GM21619 (cell line): ENCODE measurements at regions not wholly inside any gene's neighbourhood (a gene's known extent, or its start where the extent isn't known, plus 50 kb on each side); places are given as distances from the start of the nearest gene placed in this dataset.

Experiments used
- ATAC-seq: cut with Tn5 transposase; IDR thresholded peaks from one replicate; pipeline ENCODE4 v1.9.1; 2021; ENCODE audit not compliant: unreplicated experiment

DNA sequence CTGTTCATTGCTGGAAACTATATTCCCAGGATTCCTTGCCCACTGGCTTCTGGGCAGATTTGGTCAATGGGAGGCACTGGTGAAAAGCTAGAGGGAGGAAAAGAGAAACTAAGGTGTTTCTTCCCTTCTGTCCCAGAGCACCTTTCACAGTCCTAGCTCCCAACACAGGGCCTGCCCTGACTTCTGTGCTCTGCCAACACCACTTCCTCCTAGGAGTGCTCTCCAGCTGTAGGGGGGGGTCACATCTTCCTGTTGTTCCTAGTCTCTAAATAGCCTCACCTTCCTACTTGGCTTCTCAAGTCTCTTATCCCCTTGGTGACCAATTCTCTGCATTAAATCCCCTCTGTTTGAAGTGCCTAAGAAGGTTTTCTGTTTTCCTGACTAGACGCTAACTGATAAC is 115.4 kb downstream of the ADRB2 start:
- no peak for ATAC-seq

DNA sequence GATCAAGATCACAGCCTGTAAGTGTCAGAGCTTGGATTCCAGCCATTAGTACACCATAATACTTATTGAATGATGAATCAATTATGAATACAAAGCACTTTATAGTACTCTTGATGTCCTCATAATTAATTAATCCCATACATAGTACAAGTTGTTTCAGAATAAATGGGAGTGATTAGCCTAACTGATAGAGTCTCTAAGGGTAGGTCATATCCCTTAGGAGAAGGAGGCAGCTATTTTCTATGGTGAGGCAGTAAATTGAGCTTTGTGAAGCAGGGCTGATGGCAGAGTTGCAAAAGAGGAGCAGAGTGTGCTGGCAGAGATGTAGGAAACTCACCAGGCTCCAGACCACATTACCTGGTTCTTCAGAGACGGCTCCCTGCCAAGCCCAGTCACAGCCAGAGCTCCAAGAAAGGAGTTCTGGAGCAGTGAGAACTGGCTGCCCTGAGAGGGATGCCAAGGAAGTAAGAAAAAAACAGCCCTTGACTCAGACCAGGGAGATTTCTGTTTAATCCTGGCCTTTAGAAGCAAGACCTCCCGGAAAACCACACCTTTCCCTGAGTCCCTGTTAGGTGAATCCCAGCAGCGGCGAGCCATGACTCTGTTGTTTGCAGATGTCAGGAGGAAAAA is 112.9 kb downstream of the SH3TC2 start:
- ATAC-seq = no peak

DNA sequence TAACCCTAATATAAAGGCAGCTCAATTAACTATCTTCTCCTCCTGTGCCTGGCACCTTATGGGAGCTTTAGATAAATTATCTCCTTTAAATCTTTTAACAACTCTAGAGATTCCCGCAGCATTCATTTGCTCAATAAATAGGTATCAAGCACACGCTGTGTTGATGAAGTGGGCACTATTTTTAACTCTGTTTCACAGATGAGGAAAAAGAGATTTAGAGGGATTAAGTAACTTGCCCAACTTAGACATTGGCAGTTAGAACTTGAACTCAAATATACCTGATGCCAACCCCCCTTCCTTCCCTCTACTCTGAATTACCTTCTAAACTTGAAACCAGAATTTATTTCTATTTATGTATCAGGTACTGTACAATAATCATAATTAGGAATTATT is 112.4 kb downstream of the SH3TC2 start:
- no peak for ATAC-seq

DNA sequence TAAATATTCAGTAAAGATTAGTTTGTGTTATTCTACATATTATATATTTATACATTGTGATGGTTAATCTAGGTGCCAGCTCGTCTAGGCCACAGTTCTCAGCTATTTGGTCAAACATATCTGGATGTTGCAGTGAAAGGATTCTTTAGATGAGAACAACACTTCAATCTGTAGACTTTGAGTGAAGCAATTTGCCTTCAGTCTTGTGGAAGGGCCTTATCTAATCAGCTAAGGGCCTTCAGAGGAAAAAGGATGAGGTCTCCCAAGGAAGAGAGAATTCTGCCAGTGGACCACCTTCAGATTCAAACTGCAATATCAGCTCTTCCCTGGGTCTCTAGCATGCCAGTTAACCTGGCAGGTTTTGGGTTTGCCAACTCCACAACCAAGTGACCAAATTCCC is 112.0 kb downstream of the SH3TC2 start:
- ATAC-seq = no peak

DNA sequence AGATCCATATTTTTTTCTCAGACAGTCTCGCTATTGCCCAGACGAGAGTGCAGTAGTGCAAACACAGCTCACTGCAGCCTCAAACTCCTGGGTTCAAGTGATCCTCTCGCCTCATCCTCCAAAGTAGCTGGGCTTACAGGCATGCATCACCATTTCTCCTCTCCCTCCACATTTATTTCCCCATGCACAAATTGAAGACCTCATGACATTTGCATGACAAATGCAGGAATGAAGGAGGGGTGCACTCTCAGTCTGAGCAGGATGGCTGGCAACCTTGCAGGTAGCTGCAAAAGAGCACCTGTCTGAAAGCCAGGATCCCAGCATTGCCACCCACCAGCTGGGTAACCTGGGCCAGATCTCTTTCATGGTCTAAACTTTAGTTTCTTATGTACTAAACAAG is 111.2 kb downstream of the SH3TC2 start:
- no peak for ATAC-seq

DNA sequence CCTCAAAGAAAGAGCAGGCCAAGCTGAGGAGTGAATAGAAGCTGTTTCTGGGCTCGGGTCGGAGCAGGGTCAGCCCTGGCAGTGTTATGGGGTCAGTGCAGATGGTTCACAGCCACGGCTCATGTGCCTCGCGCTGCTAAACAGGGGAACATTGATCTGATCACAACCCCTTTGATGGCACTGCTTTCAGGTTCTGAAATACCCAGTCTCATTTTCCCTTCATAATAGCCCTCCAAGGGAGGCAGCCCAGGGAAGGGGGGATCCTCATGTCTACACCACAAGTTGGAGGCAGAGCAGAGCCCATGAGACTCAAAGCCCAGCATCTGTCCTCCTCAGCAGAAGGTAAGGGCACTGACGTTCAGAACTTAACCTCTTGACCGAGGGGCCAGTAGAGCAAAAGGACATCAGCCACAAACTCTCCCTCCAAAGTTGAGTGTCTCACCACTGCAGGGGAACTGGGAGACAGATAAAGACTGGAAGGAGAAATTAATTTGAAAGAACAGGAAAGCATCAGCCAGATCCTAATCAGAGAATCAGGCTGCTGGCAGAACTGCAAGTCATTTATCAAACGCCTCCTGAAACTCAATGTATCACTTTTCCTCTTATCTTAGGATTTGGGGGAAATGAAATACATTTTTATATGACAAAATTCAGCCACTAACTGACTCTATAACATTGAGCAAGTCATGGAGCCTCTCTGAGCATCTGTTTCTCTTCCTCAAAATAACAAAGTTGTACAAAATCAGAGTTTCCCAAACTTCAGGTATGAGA is 110.6 kb downstream of the SH3TC2 start:
- ATAC-seq = no peak

DNA sequence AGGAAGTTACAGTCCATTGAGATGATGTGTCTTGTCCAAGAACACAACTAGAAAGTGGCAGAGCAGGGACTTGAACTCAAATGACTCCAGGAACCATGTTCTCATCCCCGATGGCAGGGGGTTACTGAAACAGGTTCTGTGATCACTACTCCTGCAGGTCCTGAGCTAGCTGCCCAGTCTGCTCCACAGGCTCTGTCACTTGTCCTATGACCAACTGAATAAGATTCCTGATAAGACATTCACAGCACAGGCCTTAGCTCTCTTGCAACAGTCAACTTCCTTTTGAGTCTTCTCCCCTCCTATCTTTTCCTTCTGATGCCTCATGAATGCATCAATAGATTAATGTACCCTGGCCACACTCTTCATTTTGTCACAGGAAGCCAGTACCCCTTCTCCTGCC is 109.2 kb downstream of the SH3TC2 start:
- ATAC-seq = no peak
